ENCODE measurements at regions not wholly inside any gene's neighbourhood (a gene's known extent, or its start where the extent isn't known, plus 50 kb on each side); places are given as distances from the start of the nearest gene placed in this dataset.

- H3K36me3 ChIP-seq (ENCODE audit: insufficient read depth), result peaks cover 4% of the 10 kb centered on the region; the same call in 1 of the 2 replicates
- no peaks in the 10 kb centered on the region for H3K4me1 ChIP-seq (ENCODE audit: insufficient read depth)
- H3K27me3 Mint-ChIP-seq (ENCODE audit: insufficient read depth, low read depth, poor library complexity), result no peaks in the 10 kb centered on the region
- no peaks in the 10 kb centered on the region for H3K4me1 Mint-ChIP-seq
- H3K27ac Mint-ChIP-seq, result no peak overlapping the region
- DNase-seq (ENCODE audit: low spot score), result no peak
- TF ChIP-seq CTCF (conservative IDR thresholded peaks at IDR 0.05; ENCODE audit: low read depth in 2 of 2), result no peak
- TF ChIP-seq EZH2phosphoT487 (IDR thresholded peaks at IDR 0.05; ENCODE audit: unreplicated experiment), result no peak
- TF ChIP-seq EZH2 (IDR thresholded peaks at IDR 0.05; ENCODE audit: low read depth, unreplicated experiment), result no peak
- TF ChIP-seq JUNB (IDR thresholded peaks at IDR 0.05; ENCODE audit: unreplicated experiment), result no peak
- no peak for TF ChIP-seq CREB1 (CRISPR knock-in tag; IDR thresholded peaks at IDR 0.05; ENCODE audit: low read depth)
- no peak for TF ChIP-seq ETS1 (IDR thresholded peaks at IDR 0.05)
- no peak for TF ChIP-seq ZNF462 (CRISPR knock-in tag; IDR thresholded peaks at IDR 0.05)
- TF ChIP-seq ZNF114 (CRISPR knock-in tag; IDR thresholded peaks at IDR 0.05), result no peak
- no peak for TF ChIP-seq REST (IDR thresholded peaks at IDR 0.05; ENCODE audit: unreplicated experiment)
- TF ChIP-seq POLR2AphosphoS5 (IDR thresholded peaks at IDR 0.05; ENCODE audit: low read depth), result no peak
- no peak for TF ChIP-seq STAT1 (IDR thresholded peaks at IDR 0.05; ENCODE audit: unreplicated experiment)
- no peaks in the 10 kb centered on the region for H3K9me2 ChIP-seq (ENCODE audit: insufficient read depth)
- no peaks in the 10 kb centered on the region for H3K79me2 ChIP-seq (replicated peaks; ENCODE audit: insufficient read depth)
- no peaks in the 10 kb centered on the region for H3F3A ChIP-seq (replicated peaks; ENCODE audit: low read depth)
- H3K4me3 ChIP-seq, result no peak overlapping the region
- no peak overlapping the region for H2AFZ ChIP-seq
- peaks cover 93% of the 10 kb centered on the region for H3K9me3 Mint-ChIP-seq
- H4K20me1 ChIP-seq (replicated peaks; ENCODE audit: insufficient read depth), result no peaks in the 10 kb centered on the region
- H3K36me3 Mint-ChIP-seq (ENCODE audit: low read depth), result peaks cover 24% of the 10 kb centered on the region; the same call in 2 of the 3 replicates
- no peaks in the 10 kb centered on the region for H3K27me3 ChIP-seq (ENCODE audit: insufficient read depth)
- no peak overlapping the region for H3K27ac ChIP-seq (ENCODE audit: low read depth)
- ATAC-seq, result no peak
- no peak overlapping the region for H3K4me2 ChIP-seq
- H3K4me3 Mint-ChIP-seq, result no peak overlapping the region
Observed at GRCh38 chr9:103277240-103277639, 282.1 kb downstream of the CYLC2 start.
